ENCODE measurements at regions not wholly inside any gene's neighbourhood (a gene's known extent, or its start where the extent isn't known, plus 50 kb on each side); places are given as distances from the start of the nearest gene placed in this dataset.

GRCh38 chr21:41048623-41049022 lies 119.3 kb upstream of the BACE2 start:
- H3K4me3 ChIP-seq (ENCODE audit: low read depth, low read length): no peak overlapping the region
- no peak for TF ChIP-seq CTCF (IDR thresholded peaks at IDR 0.05; ENCODE audit: insufficient read depth, low read depth, low read length)
- no peak for DNase-seq (ENCODE audit: low read depth)

GRCh38 chr21:41052820-41053555 lies 115.0 kb upstream of the BACE2 start:
- TF ChIP-seq CTCF (IDR thresholded peaks at IDR 0.05; ENCODE audit: insufficient read depth, low read depth, low read length): no peak
- no peak for DNase-seq (ENCODE audit: low read depth)
- no peak overlapping the region for H3K4me3 ChIP-seq (ENCODE audit: low read depth, low read length)

- no peak for DNase-seq (ENCODE audit: low read depth)
- no peak for TF ChIP-seq CTCF (IDR thresholded peaks at IDR 0.05; ENCODE audit: insufficient read depth, low read depth, low read length)
Measured at GRCh38 chr21:41054018-41054578, 113.9 kb upstream of the BACE2 start.

GRCh38 chr21:41055266-41055665 lies 112.7 kb upstream of the BACE2 start:
- TF ChIP-seq CTCF (IDR thresholded peaks at IDR 0.05; ENCODE audit: insufficient read depth, low read depth, low read length): no peak
- H3K4me3 ChIP-seq (ENCODE audit: low read depth, low read length): no peak overlapping the region
- DNase-seq (ENCODE audit: low read depth): no peak

More at GRCh38 chr21:41054018-41054578, 113.9 kb upstream of the BACE2 start:
- no peak overlapping the region for H3K4me3 ChIP-seq (ENCODE audit: low read depth, low read length)

GRCh38 chr21:41059871-41060270 lies 108.1 kb upstream of the BACE2 start:
- H3K4me3 ChIP-seq (ENCODE audit: low read depth, low read length): no peak overlapping the region
- DNase-seq (ENCODE audit: low read depth): no peak
- TF ChIP-seq CTCF (IDR thresholded peaks at IDR 0.05; ENCODE audit: insufficient read depth, low read depth, low read length): no peak

- no peak for DNase-seq (ENCODE audit: low read depth)
- no peak for TF ChIP-seq CTCF (IDR thresholded peaks at IDR 0.05; ENCODE audit: insufficient read depth, low read depth, low read length)
- H3K4me3 ChIP-seq (ENCODE audit: low read depth, low read length): no peak overlapping the region
Measured at GRCh38 chr21:41061701-41062100, 106.3 kb upstream of the BACE2 start.

All from fibroblast of villous mesenchyme (primary cell).